SK-N-MC (cell line): ENCODE measurements at regions not wholly inside any gene's neighbourhood (a gene's known extent, or its start where the extent isn't known, plus 50 kb on each side); places are given as distances from the start of the nearest gene placed in this dataset.

Experiments
- DNase-seq: peaks from one replicate; pipeline ENCODE4 v3.0.0-alpha.2; 2011; ENCODE audit warnings: low read depth, low spot score
- H3K27ac ChIP-seq: fragments of 200-600 bp; sonication (generic); 2 replicates; pipeline ENCODE4 v1.5.1; 2016; ENCODE audit warnings: mixed run types
- H3K36me3 ChIP-seq: fragments of 200-600 bp; sonication (generic); 2 replicates; pipeline ENCODE4 v1.6.1; 2017; ENCODE audit warnings: antibody characterized with exemption, low read length, mixed read lengths; ENCODE audit not compliant: insufficient read depth
- H3K4me3 ChIP-seq: fragments of 200-600 bp; sonication (generic); 2 replicates; pipeline ENCODE4 v1.5.1; 2016
- H3K9ac ChIP-seq: fragments of 200-600 bp; sonication (generic); 2 replicates; pipeline ENCODE4 v1.8.0; 2017; ENCODE audit warnings: mixed run types, mixed read lengths; ENCODE audit not compliant: insufficient read length
- H3K9me3 ChIP-seq: fragments of 200-600 bp; sonication (generic); 2 replicates; pipeline ENCODE4 v1.6.1; 2017; ENCODE audit warnings: low read depth, mild to moderate bottlenecking, antibody characterized with exemption, low read length, moderate library complexity, mixed read lengths
- EZH2 ChIP-seq: fragments of 200-600 bp; sonication (generic); IDR thresholded peaks from one replicate; pipeline ENCODE4 v1.6.1; 2017; ENCODE audit warnings: antibody characterized with exemption
- FOXP2 ChIP-seq: optimal IDR thresholded peaks from 2 replicates; pipeline ENCODE3; 2011; ENCODE audit warnings: mild to moderate bottlenecking, moderate library complexity; ENCODE audit not compliant: insufficient read depth; ENCODE audit errors: extremely low read length, control extremely low read depth
- POLR2AphosphoS5 ChIP-seq: IDR thresholded peaks from 2 replicates; pipeline ENCODE4 v1.6.1; 2012; ENCODE audit warnings: mild to moderate bottlenecking, low read depth, low read length, borderline replicate concordance

GRCh38 chr5:28780083-28780692 lies 1741.8 kb upstream of the CDH9 start:
- TF ChIP-seq POLR2AphosphoS5 (no peak), EZH2 (no peak), FOXP2 (no peak)

GRCh38 chr5:28779161-28779754 lies 1740.9 kb upstream of the CDH9 start:
- TF ChIP-seq POLR2AphosphoS5, result no peak
- no peak for TF ChIP-seq FOXP2
- no peak for TF ChIP-seq EZH2
- H3K36me3 ChIP-seq, result no peaks in the 10 kb centered on the region
- no peaks in the 10 kb centered on the region for H3K9me3 ChIP-seq
- no peak overlapping the region for H3K4me3 ChIP-seq
- H3K9ac ChIP-seq, result no peak overlapping the region
- H3K27ac ChIP-seq, result no peak overlapping the region
- peak; percentile 24 for DNase-seq

More at GRCh38 chr5:28780083-28780692, 1741.8 kb upstream of the CDH9 start:
- Histone ChIP-seq H3K4me3 (no peak overlapping the region), H3K36me3 (no peaks in the 10 kb centered on the region), H3K9ac (no peak overlapping the region), H3K27ac (no peak overlapping the region), H3K9me3 (no peaks in the 10 kb centered on the region)
- no peak for DNase-seq

- no peaks in the 10 kb centered on the region for H3K9me3 ChIP-seq
- no peak overlapping the region for H3K27ac ChIP-seq
- TF ChIP-seq FOXP2 (no peak), POLR2AphosphoS5 (no peak), EZH2 (no peak)
- no peak for DNase-seq
- no peaks in the 10 kb centered on the region for H3K36me3 ChIP-seq
- no peak overlapping the region for H3K9ac ChIP-seq
- no peak overlapping the region for H3K4me3 ChIP-seq
These were observed 1731.9 kb upstream of the CDH9 start for GRCh38 chr5:28770307-28770706.

- H3K9ac ChIP-seq, result peak overlapping the region; percentile 44
- no peaks in the 10 kb centered on the region for H3K36me3 ChIP-seq
- no peaks in the 10 kb centered on the region for H3K9me3 ChIP-seq
- H3K4me3 ChIP-seq, result no peak overlapping the region
- TF ChIP-seq FOXP2, result no peak
- no peak for TF ChIP-seq EZH2
- TF ChIP-seq POLR2AphosphoS5, result no peak
- peak; percentile 77 for DNase-seq
- no peak overlapping the region for H3K27ac ChIP-seq
These were observed 1728.3 kb upstream of the CDH9 start for GRCh38 chr5:28766565-28767158.

GRCh38 chr5:28751396-28751795 lies 1713.0 kb upstream of the CDH9 start:
- Histone ChIP-seq H3K4me3 (no peak overlapping the region), H3K9ac (no peak overlapping the region), H3K36me3 (no peaks in the 10 kb centered on the region), H3K9me3 (no peaks in the 10 kb centered on the region), H3K27ac (no peak overlapping the region)
- TF ChIP-seq EZH2, result no peak
- no peak for TF ChIP-seq FOXP2
- no peak for TF ChIP-seq POLR2AphosphoS5
- DNase-seq, result no peak

- Histone ChIP-seq H3K36me3 (no peaks in the 10 kb centered on the region), H3K9ac (no peak overlapping the region), H3K9me3 (no peaks in the 10 kb centered on the region), H3K4me3 (no peak overlapping the region), H3K27ac (no peak overlapping the region)
- no peak for DNase-seq
- TF ChIP-seq EZH2, result no peak
- no peak for TF ChIP-seq POLR2AphosphoS5
- no peak for TF ChIP-seq FOXP2
These were observed 1711.9 kb upstream of the CDH9 start for GRCh38 chr5:28750251-28750650.

- Histone ChIP-seq H3K36me3 (no peaks in the 10 kb centered on the region), H3K9ac (no peak overlapping the region), H3K9me3 (no peaks in the 10 kb centered on the region), H3K27ac (no peak overlapping the region), H3K4me3 (no peak overlapping the region)
- no peak for DNase-seq
- TF ChIP-seq FOXP2 (no peak), EZH2 (no peak), POLR2AphosphoS5 (no peak)
These were observed 1710.1 kb upstream of the CDH9 start for GRCh38 chr5:28748446-28748845.

GRCh38 chr5:28743716-28744110 lies 1705.3 kb upstream of the CDH9 start:
- H3K4me3 ChIP-seq, result no peak overlapping the region
- no peaks in the 10 kb centered on the region for H3K36me3 ChIP-seq
- DNase-seq, result no peak
- no peak for TF ChIP-seq EZH2
- TF ChIP-seq POLR2AphosphoS5, result no peak
- TF ChIP-seq FOXP2, result no peak
- no peaks in the 10 kb centered on the region for H3K9me3 ChIP-seq
- no peak overlapping the region for H3K9ac ChIP-seq
- no peak overlapping the region for H3K27ac ChIP-seq
